Right atrium auricular region (tissue), 2 donors: ENCODE measurements at regions not wholly inside any gene's neighbourhood (a gene's known extent, or its start where the extent isn't known, plus 50 kb on each side); places are given as distances from the start of the nearest gene placed in this dataset.
A peak's percentile ranks its signal among the peaks of the same experiment; 100 is the strongest.

Experiments
- DNase-seq: peaks from one replicate; pipeline ENCODE4 v3.0.0-alpha.2; 2019; ENCODE audit warnings: low spot score
- H3K27ac ChIP-seq, 2 donors: fragments of 200-600 bp; sonication (generic); 1 replicate in 1 of 2; 2 replicates in 1 of 2; pipeline ENCODE4 v1.5.1; 2016 to 2019
- H3K27me3 ChIP-seq, 2 donors: fragments of 200-600 bp; sonication (generic); one replicate each; pipeline versions ENCODE4 v1.5.1 to v1.6.0; 2017 to 2019
- H3K36me3 ChIP-seq: fragments of 200-600 bp; sonication (generic); one replicate; pipeline ENCODE4 v1.5.1; 2016
- H3K4me1 ChIP-seq, 2 donors: fragments of 200-600 bp; sonication (generic); one replicate each; pipeline versions ENCODE4 v1.5.1 to v1.6.0; 2017 to 2019
- H3K4me3 ChIP-seq, 2 donors: fragments of 200-600 bp; sonication (generic); 1 replicate in 1 of 2; 2 replicates in 1 of 2; pipeline ENCODE4 v1.5.1; 2017 to 2019; ENCODE audit warnings: mild to moderate bottlenecking in 1 of 2, moderate library complexity in 1 of 2
- H3K9me3 ChIP-seq, 2 donors: fragments of 200-600 bp; sonication (generic); one replicate each; pipeline ENCODE4 v1.5.1; 2019
- TF ChIP-seq, protein P1 (sequence below), 2 donors: fragments of 200-600 bp; sonication (generic); IDR thresholded peaks; one replicate each; pipeline ENCODE4 v1.5.1; 2019; ENCODE audit warnings: antibody characterized with exemption in 2 of 2

DNA sequence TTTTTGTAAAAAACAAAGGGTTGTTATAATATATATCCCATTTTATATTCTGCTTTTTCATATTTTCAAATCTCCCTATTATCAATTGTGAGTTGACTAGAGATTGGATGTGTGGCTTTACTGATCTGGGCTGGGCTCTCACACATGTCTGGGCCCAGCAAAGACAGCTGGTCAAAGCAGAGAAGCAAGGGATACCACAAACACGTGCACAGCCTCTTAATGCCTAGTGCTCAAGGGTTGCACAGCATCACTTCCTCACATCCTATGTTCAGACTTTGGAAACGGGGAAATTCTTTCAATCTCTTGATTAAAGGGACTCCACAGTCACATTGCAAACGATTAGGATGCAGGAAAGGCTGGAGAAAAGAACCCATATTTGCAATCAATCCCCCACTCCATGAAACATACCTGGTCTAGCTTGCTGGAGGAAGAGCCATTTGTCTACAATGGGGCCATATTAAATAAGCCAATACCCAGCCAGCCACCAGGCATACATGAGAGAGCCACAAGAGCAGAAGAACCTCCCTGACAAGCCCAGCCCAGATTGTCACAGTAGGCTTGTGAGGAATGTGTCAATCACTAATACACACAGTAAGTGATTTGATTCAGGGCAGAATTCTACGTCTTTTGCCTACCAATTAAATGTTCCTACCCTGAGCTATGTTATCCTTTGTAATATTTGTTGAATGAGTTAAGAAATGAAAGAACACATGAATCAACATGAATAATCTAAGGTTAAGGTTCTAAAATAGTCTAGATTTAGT, 431.2 kb downstream of the TNS3 start:
- Histone ChIP-seq H3K27ac (no peak overlapping the region), H3K4me1 (peaks cover 0 to 13% of the 10 kb centered on the region in 2 donors), H3K4me3 (no peak overlapping the region), H3K9me3 (no peaks in the 10 kb centered on the region), H3K36me3 (no peaks in the 10 kb centered on the region), H3K27me3 (no peaks in the 10 kb centered on the region)
- TF ChIP-seq, protein P1, sequence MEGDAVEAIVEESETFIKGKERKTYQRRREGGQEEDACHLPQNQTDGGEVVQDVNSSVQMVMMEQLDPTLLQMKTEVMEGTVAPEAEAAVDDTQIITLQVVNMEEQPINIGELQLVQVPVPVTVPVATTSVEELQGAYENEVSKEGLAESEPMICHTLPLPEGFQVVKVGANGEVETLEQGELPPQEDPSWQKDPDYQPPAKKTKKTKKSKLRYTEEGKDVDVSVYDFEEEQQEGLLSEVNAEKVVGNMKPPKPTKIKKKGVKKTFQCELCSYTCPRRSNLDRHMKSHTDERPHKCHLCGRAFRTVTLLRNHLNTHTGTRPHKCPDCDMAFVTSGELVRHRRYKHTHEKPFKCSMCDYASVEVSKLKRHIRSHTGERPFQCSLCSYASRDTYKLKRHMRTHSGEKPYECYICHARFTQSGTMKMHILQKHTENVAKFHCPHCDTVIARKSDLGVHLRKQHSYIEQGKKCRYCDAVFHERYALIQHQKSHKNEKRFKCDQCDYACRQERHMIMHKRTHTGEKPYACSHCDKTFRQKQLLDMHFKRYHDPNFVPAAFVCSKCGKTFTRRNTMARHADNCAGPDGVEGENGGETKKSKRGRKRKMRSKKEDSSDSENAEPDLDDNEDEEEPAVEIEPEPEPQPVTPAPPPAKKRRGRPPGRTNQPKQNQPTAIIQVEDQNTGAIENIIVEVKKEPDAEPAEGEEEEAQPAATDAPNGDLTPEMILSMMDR (IDR thresholded peaks at IDR 0.05) = no peak
- DNase-seq = no peak

DNA sequence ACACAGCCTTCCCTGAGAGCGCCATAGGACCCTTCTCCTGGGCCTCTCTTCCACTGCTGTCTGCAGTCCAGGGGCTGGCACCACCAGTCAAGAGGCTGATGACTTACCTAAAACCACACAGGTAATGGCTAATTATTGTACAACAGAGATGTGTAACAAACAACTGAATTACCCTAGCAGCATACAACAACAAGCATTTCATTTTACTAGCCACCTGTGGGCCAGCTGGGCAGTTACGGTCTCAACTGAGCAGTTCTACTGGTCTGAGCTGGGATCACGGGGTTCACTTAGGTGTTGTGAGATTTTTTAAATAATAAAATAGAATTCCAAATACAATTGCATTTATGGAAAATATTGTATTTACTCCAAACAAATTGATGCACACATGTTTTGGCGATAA, 431.9 kb downstream of the TNS3 start:
- Histone ChIP-seq H3K27ac (no peak overlapping the region), H3K27me3 (no peaks in the 10 kb centered on the region), H3K4me1 (peaks cover 0 to 18% of the 10 kb centered on the region in 2 donors), H3K36me3 (no peaks in the 10 kb centered on the region), H3K4me3 (no peak overlapping the region), H3K9me3 (no peaks in the 10 kb centered on the region)
- TF ChIP-seq, protein P1 (IDR thresholded peaks at IDR 0.05) = no peak
- DNase-seq = no peak

DNA sequence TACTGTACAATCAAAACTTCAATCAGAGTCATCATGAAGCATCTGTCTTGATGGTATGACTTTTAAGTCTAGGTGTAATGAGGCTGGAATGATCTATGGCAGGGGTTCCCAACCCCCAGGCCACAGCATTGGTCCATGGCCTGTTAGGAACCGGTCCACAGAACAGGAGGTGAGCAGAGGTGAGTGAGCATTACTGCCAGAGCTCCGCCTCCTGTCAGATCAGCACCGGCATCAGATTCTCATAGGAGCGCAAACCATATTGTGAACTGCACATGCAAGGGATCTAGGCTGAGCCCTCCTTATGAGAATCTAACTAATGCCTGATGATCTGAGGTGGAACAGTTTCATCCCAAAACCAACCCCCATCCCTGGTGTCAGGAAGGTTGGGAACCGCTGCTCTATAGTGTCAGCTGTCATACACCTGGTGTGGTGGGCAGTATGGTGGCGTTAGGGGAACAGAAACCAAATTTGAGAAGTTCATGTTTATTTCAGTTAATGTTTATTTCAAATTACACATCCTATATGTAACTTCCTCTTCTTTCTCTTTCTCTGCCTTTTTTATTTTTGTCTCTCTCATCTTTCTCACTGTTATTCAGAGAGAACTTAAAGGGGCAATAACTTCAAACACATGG, 432.6 kb downstream of the TNS3 start:
- Histone ChIP-seq H3K36me3 (no peaks in the 10 kb centered on the region), H3K27ac (no peak overlapping the region), H3K27me3 (no peaks in the 10 kb centered on the region), H3K4me1 (peaks cover 0 to 18% of the 10 kb centered on the region in 2 donors), H3K4me3 (no peak overlapping the region), H3K9me3 (no peaks in the 10 kb centered on the region)
- TF ChIP-seq, protein P1 (IDR thresholded peaks at IDR 0.05) = no peak
- no peak for DNase-seq

DNA sequence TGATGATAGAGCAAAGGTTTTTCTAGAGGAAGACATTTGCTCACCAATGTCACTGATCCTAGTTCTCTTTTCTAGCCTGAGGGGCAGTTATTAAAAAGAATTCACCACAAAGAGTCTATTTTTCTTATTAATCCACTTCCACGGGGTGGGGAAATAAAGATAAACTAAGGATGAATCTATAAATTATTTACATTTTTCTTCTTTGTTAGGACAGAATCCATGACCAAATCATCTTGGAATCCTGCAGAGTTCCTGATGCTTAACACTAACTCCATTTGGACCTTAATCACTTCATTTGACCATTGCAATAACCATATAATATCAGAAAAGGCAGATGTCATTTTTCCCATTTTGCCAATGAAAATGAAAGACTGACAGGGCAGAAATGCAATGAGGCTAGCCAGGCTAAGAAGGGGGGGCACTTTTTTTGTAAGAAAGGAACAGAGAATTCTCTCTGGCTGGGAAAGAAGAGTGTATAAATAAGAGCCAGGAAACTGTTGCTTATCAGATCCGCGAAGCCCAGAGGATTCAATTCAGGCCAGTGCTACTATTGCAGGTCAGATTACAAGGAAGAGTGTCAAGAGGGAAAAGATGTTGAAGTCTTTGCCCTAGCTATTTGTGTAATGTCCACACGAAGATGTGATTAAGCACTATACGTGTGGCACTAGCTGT, 433.2 kb downstream of the TNS3 start:
- Histone ChIP-seq H3K27me3 (no peaks in the 10 kb centered on the region), H3K4me3 (no peak overlapping the region), H3K9me3 (no peaks in the 10 kb centered on the region), H3K4me1 (peaks cover 0 to 16% of the 10 kb centered on the region in 2 donors), H3K27ac (no peak overlapping the region), H3K36me3 (no peaks in the 10 kb centered on the region)
- no peak for DNase-seq
- TF ChIP-seq, protein P1 (IDR thresholded peaks at IDR 0.05) = no peak

DNA sequence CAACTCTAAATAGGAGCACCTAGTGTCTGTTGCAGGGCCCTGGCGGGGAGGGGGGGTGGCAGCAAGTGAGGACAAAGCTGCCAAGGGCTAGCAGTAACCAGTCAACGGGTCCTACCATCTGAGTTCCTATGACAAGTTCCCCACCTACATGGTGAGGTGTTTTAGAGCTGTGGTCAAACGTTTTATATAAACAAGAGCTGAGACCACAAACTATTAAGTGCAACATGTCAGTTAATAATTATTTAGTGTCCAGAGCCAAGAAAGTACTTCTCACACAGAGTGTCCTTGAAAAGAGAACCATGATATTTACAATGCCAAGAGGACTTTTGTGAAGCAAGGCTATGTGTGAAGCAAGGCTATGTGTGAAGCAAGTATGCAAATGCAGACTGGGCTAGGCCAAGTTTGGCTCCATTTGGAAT, 434.7 kb downstream of the TNS3 start:
- TF ChIP-seq, protein P1 (IDR thresholded peaks at IDR 0.05) = no peak
- Histone ChIP-seq H3K36me3 (no peaks in the 10 kb centered on the region), H3K4me3 (no peak overlapping the region), H3K27me3 (no peaks in the 10 kb centered on the region), H3K4me1 (peaks cover 0 to 5% of the 10 kb centered on the region in 2 donors), H3K27ac (peak overlapping the region in 1 of 2 donors; percentile 46), H3K9me3 (no peaks in the 10 kb centered on the region)
- no peak for DNase-seq
